HepG2 (cell line): ENCODE measurements at regions not wholly inside any gene's neighbourhood (a gene's known extent, or its start where the extent isn't known, plus 50 kb on each side); places are given as distances from the start of the nearest gene placed in this dataset.
"Not testable (repeated sequence)": the region's sequence is repeated elsewhere in the genome, so short reads cannot be mapped to it uniquely, and the experiment has no call there.

Source experiments
- ATAC-seq: fragments of 200-7000 bp; cut with Tn5 transposase; 3 replicates; pipeline ENCODE4 v1.9.1; 2020; ENCODE audit warnings: mild to moderate bottlenecking, moderate library complexity
- BruUV-seq: library from RNA; stranded (reverse); fragments of 400-500 nt; replicated peaks from 2 replicates; lab custom pipeline; 2021; lab: Mats Ljungman, UMichigan
- CTCF ChIA-PET: fragments of 300-600 bp; formaldehyde crosslinking; extraction: SDS; loops from one replicate; lab custom pipeline; 2021; ENCODE audit warnings: low total read pairs, inconsistent platforms, low intra/inter-chr PET ratio; lab: Yijun Ruan, JAX
- POLR2A ChIA-PET: fragments of 350-600 bp; sonication (Branson Sonifier 250); formaldehyde crosslinking; loops from one replicate; lab custom pipeline; 2020; ENCODE audit warnings: antibody characterized with exemption, inconsistent platforms; lab: Yijun Ruan, JAX
- DNase-seq: peaks from one replicate; pipeline ENCODE4 v3.0.0-alpha.2; 2015; ENCODE audit warnings: low spot score
- FAIRE-seq: peaks from 3 replicates; lab custom pipeline; 2011; peaks lifted over from hg19 to GRCh38; lab: Jason Lieb, UNC
- H2AFZ ChIP-seq: one replicate; pipeline ENCODE4 v1.6.1; 2011; ENCODE audit warnings: low read length, inconsistent platforms
- H3K27ac ChIP-seq: fragments of 300-600 bp; 3 replicates; pipeline ENCODE4 v1.8.0; 2011; ENCODE audit warnings: mixed run types, mild to moderate bottlenecking, mixed read lengths, low read length, inconsistent platforms; ENCODE audit not compliant: insufficient read depth; ENCODE audit errors: extremely low read length
- H3K27me3 ChIP-seq, 2 experiments: fragments of 200-600 bp in 1 of 2; 2 replicates in 1 of 2; 3 replicates in 1 of 2; pipeline versions ENCODE4 v1.6.0 to v1.8.0; 2011; ENCODE audit warnings: low read length in 2 of 2, mild to moderate bottlenecking in 2 of 2, moderate library complexity in 2 of 2, inconsistent platforms in 1 of 2; ENCODE audit not compliant: insufficient read depth in 2 of 2, control insufficient read depth in 1 of 2
- H3K36me3 ChIP-seq, 2 experiments: fragments of 200-600 bp in 1 of 2; replicated peaks in 1 of 2; 2 replicates in 1 of 2; 3 replicates in 1 of 2; pipeline versions ENCODE4 v1.5.1 to v1.8.0; 2011; ENCODE audit warnings: low read length in 2 of 2, inconsistent platforms in 1 of 2; ENCODE audit not compliant: insufficient read depth in 2 of 2, control insufficient read depth in 1 of 2
- H3K4me1 ChIP-seq: 2 replicates; pipeline ENCODE4 v1.5.1; 2012; ENCODE audit warnings: low read length, inconsistent platforms; ENCODE audit not compliant: insufficient read depth
- H3K4me2 ChIP-seq: 2 replicates; pipeline ENCODE4 v1.6.0; 2011; ENCODE audit warnings: low read depth, low read length, inconsistent platforms
- H3K4me3 ChIP-seq, 3 experiments: fragments of 200-600 bp in 1 of 3; sonication (generic), shearing (Covaris generic) in 1 of 3; replicated peaks in 1 of 3; 2 replicates each; pipeline ENCODE4 v1.5.1; 2011 to 2016; ENCODE audit warnings: low read length in 3 of 3, inconsistent platforms in 2 of 3, low read depth in 2 of 3, mild to moderate bottlenecking in 2 of 3, control low read depth in 1 of 3, mixed read lengths in 1 of 3; ENCODE audit not compliant: insufficient read depth in 1 of 3
- H3K79me2 ChIP-seq: one replicate; pipeline ENCODE4 v1.6.1; 2011; ENCODE audit warnings: low read length, inconsistent platforms; ENCODE audit not compliant: insufficient read depth
- H3K9ac ChIP-seq: 2 replicates; pipeline ENCODE4 v1.6.0; 2011; ENCODE audit warnings: mild to moderate bottlenecking, low read depth, low read length, inconsistent platforms; ENCODE audit not compliant: insufficient read depth
- H3K9me3 ChIP-seq: 2 replicates; pipeline ENCODE4 v1.5.1; 2012; ENCODE audit warnings: mild to moderate bottlenecking, low read length
- H4K20me1 ChIP-seq: 2 replicates; pipeline ENCODE4 v1.6.0; 2011; ENCODE audit warnings: inconsistent platforms, mild to moderate bottlenecking, low read length, moderate library complexity; ENCODE audit not compliant: insufficient read depth
- CEBPB ChIP-seq: IDR thresholded peaks from 2 replicates; pipeline ENCODE4 v1.6.1; 2011; ENCODE audit warnings: low read depth, low read length, improper control_type of control experiment, borderline replicate concordance
- ZNF850 ChIP-seq: sonication (generic); formaldehyde crosslinking; conservative IDR thresholded peaks from 2 replicates; pipeline ENCODE4 v1.9.0; 2021; ENCODE audit warnings: mild to moderate bottlenecking, missing genetic modification reagents
- WGBS: methylation state at CpG from one replicate; pipeline ENCODE4 v1.1.6; 2017; ENCODE audit warnings: low lambda C conversion rate; 5-methylcytosine and 5-hydroxymethylcytosine counted together
- in situ Hi-C: cut with HindIII; loops from 2 replicates; pipeline ENCODE4 v1.10.0; 2017; ENCODE audit warnings: low pct_unique_long_range_greater_than_20kb; ENCODE audit not compliant: extremely low pct_ligation_motif_present
- intact Hi-C: fragments of 100-400 bp; cut with micrococcal nuclease; formaldehyde crosslinking; loops from one replicate; pipeline ENCODE4 v1.10.0; 2022; ENCODE audit not compliant: unreplicated experiment

GRCh38 chr6:141874930-141875602, 257.7 kb upstream of the GJE1 start:
- Histone ChIP-seq H3K4me1 (peaks cover 14% of the 10 kb centered on the region), H3K4me2 (no peak overlapping the region), H3K9ac (no peak overlapping the region), H3K27ac (no peak overlapping the region), H3K79me2 (no peaks in the 10 kb centered on the region), H2AFZ (no peak overlapping the region), H3K9me3 (no peaks in the 10 kb centered on the region), H3K4me3 (no peak overlapping the region), H3K27me3 (no peaks in the 10 kb centered on the region), H3K36me3 (no peaks in the 10 kb centered on the region), H4K20me1 (no peaks in the 10 kb centered on the region)
- TF ChIP-seq ZNF850, result no peak
- TF ChIP-seq CEBPB, result peak; percentile 62
- DNase-seq, result no peak
- WGBS, result 20% methylated on average over 6 of the region's 6 CpGs
- in situ Hi-C loops, result no loop called here
- POLR2A ChIA-PET, result no interaction called here
- intact Hi-C loops, result no loop called here
- no TSS peak for BruUV-seq
- FAIRE-seq, result no peak
- CTCF ChIA-PET, result no interaction called here
- ATAC-seq, result no peak

DNA sequence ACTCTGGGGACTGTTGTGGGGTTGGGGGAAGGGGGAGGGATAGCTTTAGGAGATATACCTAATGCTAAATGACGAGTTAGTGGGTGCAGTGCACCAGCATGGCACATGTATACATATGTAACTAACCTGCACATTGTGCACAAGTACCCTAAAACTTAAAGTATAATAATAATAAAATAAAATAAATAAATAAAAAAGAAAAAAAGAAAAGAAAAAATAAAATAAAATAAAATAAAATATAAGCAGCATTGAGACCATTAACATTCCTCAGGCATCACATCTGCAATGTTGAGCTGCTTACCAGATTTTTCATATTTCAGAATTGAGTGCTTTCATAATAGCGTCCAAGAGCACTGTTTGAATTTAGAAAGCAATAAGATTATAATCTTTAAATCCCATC, 263.2 kb upstream of the GJE1 start:
- H4K20me1 ChIP-seq, H3K9ac ChIP-seq, ATAC-seq, intact Hi-C loops, H3K4me1 ChIP-seq, H3K9me3 ChIP-seq, H3K4me3 ChIP-seq, FAIRE-seq, H3K79me2 ChIP-seq, H3K27me3 ChIP-seq, BruUV-seq, in situ Hi-C loops, H3K27ac ChIP-seq, DNase-seq, H2AFZ ChIP-seq, H3K4me2 ChIP-seq, POLR2A ChIA-PET, CTCF ChIA-PET, H3K36me3 ChIP-seq: not testable (repeated sequence)
- 2% methylated on average over 2 of the region's 2 CpGs for WGBS
